Epithelial cell of esophagus (primary cell): ENCODE measurements at regions not wholly inside any gene's neighbourhood (a gene's known extent, or its start where the extent isn't known, plus 50 kb on each side); places are given as distances from the start of the nearest gene placed in this dataset.

Experiments used
- DNase-seq: peaks from one replicate; pipeline ENCODE4 v3.0.0; 2010; ENCODE audit warnings: low read depth
- H3K4me3 ChIP-seq: 2 replicates; pipeline ENCODE4 v1.5.1; 2011; ENCODE audit warnings: mild to moderate bottlenecking, low read length, control low read depth
- CTCF ChIP-seq: IDR thresholded peaks from 2 replicates; pipeline ENCODE4 v1.5.1; 2011; ENCODE audit warnings: low read depth, mild to moderate bottlenecking, low read length, control low read depth, inconsistent platforms; ENCODE audit not compliant: insufficient read depth; ENCODE audit errors: missing control alignments

- H3K4me3 ChIP-seq: no peak overlapping the region
- no peak for DNase-seq
- TF ChIP-seq CTCF: no peak
Observed at GRCh38 chr4:174575436-174575835, 53.1 kb upstream of the HPGD start.
